NCI-H1417 (cell line): ENCODE measurements at regions not wholly inside any gene's neighbourhood (a gene's known extent, or its start where the extent isn't known, plus 50 kb on each side); places are given as distances from the start of the nearest gene placed in this dataset.
"Not testable (repeated sequence)": the region's sequence is repeated elsewhere in the genome, so short reads cannot be mapped to it uniquely, and the experiment has no call there.

Source experiments
- DNase-seq, 3 experiments: peaks; one replicate each; lab custom pipeline; 2025; lab: John Stamatoyannopoulos, UW

DNA sequence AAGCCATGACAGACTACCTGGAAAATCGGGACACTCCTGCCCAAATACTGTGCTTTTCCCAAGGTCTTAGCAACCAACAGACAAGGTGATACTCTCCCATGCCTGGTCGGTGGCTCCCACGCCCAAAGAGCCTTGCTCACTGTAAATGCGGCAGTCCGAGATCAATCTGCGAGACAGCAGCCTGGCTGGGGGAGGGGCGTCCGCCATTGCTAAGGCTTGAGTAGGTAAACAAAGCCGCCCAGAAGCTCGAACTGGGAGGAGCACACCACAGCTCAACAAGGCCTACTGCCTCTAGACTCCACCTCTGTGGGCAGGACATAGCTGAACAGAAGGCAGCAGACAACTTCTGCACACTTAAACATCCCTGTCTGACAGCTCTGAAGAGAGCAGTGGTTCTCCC, 272.1 kb upstream of the CCNG1 start:
- DNase-seq, result no peak

DNA sequence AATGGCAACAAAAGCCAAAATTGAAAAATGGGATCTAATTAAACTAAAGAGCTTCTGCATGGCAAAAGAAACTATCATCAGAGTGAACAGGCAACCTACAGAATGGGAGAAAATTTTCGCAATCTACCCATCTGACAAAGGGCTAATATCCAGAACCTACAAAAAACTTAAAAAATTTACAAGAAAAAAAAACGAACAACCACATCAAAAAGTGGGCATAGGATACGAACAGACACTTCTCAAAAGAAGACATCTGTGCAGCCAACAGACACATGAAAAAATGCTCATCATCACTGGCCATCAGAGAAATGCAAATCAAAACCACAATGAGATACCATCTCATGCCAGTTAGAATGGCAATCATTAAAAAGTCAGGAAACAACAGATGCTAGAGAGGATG, 267.2 kb upstream of the CCNG1 start:
- not testable (repeated sequence) for DNase-seq

DNA sequence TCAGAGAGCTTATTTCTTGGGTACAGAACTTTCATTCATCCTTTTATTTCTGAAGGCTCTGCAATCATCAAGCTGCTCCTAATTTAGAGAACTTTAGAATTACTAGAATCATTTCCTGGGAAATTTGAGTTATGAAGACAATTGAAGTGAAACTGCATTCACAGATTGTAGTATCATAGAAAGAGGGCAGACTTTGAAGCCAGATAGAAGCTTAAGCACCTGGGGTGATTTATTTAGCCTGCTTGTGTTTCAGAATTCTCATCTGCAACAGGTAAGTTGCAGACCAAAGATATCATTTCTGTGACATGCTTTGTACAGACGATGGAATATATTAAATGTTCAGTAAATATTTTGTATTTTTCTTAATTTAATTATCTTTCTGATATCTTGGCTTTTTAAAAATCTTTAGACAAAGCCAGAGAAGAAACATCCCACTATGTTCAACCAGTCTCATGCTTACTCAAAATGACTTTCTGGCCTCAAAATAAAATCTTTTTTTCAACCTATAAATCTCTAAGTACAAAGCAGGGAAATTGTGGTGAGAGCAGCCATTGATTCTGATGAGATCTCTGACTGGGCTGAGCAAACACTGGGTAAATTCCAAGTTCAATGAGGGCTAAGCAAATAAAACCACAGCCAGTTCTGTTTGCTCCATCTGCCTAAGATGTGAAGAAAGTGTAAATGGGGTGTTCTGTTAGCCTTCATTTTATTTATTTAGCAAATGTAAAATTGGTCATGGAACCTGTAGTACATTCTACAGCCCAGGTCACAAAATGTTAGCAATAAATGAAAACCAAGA, 264.7 kb upstream of the CCNG1 start:
- peak in 2 of 3 experiments; percentile 29 to 73 for DNase-seq

DNA sequence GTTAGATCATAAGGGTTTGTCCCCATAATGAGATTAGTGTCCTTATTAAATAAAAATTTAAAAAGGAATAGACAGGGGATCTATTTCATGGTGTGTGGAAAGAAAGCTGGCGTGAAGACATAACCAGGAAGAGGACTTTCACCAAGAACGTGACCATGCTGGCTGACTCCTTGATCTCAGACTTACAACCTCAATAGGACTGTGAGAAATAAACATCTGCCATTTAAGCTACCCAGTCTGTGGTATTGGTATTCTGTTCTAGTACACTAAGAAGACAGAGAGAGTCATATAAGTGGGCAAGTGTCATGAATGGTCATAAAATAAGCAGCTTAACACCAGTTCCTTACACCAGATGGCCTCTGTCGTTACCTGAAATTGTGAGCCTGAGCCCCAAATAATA, 259.4 kb upstream of the CCNG1 start:
- no peak for DNase-seq

DNA sequence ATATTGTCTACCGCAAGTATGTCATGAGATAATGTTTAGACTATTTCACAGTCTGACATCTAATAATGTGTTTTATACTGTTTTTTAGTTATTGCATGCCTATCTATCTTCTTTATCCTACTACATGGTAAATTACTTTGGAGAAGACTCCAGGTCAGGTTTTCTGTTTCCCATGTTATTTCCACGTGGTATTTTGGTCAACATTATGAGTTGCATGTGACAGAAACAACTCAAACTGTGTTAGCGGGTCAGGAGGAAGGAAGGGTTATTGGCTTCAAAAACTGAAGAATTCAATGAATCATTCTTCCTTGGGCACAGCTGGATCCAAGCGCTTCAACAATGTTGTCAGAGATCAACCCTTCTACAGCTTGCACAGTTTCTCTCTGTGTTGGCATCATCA, 252.1 kb upstream of the CCNG1 start:
- no peak for DNase-seq

DNA sequence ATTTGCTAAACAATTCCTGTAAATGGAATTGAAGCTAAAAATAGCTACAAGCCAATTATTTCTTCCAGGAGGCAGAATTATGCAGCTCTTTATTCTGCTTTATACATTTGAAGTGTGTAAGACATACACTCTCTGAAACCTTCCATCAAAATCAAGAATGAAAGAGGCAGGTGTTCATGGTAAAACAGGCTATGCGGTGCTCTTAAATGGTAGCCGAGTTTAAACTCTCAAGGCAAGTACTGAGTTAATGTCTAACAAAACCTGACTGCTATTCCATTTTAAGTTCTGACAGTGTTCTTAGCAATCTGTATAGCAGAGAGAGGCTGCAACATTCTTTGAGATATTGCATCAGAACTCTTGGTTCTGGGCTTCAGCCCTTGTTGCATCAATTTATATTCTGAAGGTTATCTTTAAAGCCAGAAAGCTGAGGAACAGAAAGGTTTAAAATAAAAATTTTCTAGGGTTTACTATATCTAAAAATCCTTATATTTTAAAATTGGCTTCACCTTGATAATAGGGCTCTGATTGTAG, 248.3 kb upstream of the CCNG1 start:
- DNase-seq, result peak in 1 of 3 experiments; percentile 20

DNA sequence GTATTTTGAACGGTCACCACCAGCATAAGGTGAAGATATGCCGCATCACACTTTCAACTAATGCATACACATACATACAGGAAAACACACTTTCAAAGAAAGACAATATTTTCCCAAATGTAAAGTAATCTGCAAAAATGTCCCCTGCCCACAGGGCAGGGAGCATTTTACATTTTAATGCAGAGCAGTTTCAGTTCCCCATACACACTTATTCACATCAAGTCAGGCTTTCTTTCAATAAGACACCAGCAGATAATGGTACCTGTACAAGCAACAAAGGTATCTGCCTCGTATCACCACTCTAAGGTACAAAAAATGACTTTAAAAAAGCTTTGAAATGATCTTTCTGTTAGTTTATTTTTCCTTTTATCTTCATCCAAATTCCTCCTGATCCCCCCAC, 247.1 kb upstream of the CCNG1 start:
- DNase-seq, result no peak

DNA sequence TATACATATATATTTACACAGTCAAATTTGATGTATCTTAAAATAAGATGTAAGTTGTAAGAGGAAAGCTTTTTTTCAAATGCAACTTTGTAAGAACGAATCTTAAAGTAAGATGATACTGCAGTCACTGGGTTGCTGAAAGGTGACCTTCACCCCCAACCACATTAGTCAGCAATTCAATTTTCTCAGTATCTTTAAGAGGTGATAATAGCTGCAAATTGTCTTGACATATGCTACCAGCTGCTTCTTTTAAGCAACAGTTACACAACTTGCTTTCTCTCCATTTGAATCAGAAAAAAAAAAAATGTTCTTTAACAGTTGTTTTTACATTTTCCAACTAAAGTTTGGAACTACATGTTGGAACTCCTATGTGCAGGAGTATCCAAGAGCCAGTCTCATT, 246.6 kb upstream of the CCNG1 start:
- DNase-seq, result no peak

DNA sequence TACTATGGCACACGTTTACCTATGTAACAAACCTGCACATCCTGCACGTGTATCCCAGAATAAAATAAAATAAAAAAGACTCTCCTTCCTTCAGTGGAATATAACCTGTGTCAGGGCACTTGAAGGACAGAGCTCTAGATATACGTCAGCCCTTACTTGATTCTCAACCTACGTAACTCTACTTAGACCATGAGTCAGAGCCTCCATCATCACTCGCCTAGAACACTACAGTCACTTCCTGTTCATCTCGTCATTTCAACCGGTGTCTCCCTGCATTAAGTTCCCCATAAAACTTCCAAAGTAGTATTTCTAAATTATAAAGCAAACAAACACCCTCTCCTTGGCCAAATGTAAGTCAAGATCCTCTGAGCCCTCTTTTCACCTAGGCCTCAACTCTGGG, 243.5 kb upstream of the CCNG1 start:
- DNase-seq, result no peak

DNA sequence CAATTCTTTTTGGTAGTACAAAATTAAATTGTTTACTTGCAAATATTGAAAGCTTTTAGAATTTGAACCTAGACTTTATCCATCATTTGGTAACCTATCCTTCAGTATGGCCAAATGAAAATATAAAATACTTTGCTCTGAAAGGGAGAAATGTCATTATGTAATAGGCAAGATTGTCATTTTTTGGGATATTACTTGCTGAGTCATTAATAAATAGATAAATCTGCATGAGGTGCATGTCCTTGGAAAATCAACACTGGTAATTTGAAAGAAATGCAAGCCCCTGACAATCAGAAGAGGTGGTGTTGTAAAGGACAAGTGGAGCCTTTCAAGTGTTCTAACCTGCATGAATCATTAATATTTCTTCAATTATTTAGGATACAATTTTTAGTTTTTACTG, 231.8 kb upstream of the CCNG1 start:
- no peak for DNase-seq

DNA sequence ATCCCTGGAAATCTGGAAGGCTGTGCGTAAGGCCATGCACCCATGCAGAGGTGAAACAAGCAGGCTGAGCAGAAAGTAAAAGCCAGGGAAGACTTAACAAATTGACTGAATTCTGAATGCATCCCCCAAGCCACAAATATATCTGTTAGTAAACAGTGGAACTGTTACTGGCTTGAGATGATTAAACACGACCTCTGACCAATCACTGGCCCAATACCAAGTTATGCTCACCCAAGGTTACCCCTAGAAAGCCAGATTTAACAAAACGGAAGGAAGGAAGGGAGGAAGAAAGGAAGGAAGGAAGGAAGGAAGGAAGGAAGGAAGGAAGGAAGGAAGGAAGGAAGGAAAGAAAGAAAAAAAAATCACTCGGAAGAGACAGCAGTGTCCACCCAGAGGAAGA, 215.8 kb upstream of the CCNG1 start:
- DNase-seq, result no peak

DNA sequence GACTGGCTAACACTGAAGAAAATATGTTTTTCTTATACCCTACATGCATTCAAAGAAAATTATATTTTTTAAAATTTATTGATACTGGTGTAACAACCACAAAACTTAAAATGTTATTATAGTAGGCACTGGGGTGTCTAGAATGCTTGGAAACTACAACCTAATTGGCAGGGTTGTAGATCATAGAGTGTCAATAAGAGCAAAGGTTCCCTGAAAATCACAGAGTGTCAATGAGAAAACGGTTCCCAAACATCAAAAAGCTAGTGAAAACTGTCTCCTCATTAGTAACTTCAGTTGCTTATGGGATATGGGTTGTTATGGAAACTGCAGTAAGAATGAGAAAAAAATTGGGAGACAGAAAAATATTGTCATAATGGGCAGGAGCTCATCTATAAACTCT, 214.4 kb upstream of the CCNG1 start:
- no peak for DNase-seq

DNA sequence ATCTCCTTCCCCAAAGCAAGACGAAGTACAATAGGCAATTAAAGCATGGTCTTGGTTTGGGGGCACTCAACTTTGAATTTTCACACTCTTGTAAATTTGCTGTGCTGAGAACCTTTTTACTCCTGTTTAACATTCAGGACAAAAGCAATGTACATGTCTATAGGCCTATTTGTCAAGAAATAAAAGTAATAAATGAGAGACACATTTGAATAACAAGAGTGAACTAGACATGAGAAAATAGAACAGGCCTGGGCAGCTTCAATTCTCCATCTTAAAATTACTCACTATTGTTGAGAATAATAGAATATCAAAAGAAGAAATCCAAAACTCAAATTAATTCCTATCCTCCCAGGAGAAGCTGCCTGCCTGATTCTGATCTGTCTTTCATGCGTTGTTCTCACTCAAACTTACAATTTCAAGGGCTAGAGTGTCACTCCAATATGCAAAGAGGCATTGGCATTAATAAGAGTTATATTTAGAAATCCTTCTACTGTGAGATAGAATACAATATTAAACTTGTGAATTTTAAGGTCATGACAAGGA, 192.9 kb upstream of the CCNG1 start:
- no peak for DNase-seq

DNA sequence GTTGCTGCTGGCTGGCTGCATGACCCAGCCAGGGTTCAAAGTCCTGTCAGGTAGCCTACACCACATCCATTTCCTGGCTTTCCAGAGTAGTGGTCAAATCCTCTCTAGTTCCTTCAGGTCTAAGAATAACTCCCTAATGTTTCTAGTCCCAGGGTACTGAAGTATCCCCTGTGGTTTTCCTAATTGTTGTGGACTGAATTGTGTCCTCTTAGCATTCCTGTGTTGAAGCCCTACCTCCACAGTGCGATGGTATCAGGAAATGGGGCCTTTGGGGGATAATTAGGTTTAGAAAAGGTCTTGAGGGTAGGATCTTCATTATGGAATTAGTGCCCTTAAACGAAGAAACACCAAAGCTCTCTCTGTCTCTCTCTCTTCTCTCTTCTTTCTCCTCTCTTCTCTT, 191.8 kb upstream of the CCNG1 start:
- DNase-seq, result no peak

DNA sequence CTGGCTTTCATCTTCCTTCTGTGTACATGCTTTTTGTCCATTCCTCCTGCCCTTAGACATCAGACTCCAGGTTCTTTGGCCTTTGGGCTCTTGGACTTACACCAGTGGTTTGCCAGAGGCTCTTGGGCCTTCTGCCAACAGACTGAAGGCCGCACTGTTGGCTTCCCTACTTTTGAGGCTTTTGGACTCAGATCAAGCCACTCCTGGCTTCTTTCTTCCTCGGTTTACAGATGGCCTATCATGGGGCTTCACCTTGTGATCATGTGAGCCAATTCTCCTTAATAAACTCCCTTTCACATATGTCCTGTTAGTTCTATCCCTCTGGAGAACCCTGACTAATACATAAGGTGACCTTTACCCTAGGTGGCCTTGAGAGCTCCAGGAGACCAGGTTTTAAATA, 189.1 kb upstream of the CCNG1 start:
- DNase-seq, result no peak

DNA sequence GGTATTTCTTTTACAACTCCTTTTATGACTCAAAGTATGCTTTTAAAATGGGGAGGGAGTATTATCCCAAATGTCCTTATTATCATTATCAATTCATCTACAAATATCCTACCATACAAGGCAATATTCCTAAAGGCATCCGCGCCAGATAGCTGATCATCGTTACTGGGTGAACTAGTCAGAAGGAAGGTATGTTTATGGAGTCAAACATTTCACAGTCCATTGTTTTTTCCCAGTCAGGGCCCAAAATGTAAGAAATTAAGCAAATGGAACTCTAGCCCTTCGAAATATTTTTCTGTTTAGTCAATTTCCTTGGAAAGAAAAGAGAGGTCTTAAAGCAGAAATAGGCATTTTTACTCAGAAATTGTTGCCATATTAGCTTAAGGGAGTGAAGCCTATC, 188.5 kb upstream of the CCNG1 start:
- DNase-seq, result no peak

DNA sequence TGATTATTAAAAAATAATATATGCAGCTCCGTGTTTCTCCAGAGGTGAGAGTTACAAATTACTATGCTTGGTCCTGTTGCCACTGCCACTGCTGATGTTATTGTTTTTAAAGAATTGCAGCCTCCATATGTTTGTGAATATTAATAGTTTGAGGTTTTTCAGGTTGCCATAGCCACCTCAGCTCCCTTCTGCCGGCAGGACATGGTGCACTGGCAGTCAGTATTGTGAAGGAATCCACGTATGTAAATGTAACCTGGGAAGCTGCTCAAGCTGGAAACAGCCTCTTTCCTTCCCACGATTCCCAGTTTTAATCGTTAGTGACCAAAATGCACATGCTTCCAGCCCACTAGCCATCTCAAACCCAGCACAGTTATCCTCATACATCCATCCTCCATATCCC, 184.4 kb upstream of the CCNG1 start:
- no peak for DNase-seq

DNA sequence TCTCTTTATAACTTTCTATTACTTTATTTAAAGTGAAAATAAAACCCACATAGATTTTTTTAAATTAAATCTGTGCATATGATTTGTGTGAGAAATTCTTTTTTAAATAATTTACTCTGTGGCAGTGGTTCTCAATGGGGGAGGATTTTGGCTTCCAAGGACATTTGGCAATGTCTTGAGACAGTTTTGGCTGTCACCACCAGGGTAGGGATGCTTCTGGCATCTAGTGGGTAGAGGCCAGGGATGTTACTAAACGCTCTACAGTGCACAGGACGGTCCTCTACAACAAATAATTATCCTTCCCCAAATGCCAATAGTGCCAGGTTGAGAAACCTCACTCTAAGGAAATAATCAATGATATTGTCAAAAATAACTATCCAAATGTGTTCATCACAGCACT, 177.9 kb upstream of the CCNG1 start:
- no peak for DNase-seq

DNA sequence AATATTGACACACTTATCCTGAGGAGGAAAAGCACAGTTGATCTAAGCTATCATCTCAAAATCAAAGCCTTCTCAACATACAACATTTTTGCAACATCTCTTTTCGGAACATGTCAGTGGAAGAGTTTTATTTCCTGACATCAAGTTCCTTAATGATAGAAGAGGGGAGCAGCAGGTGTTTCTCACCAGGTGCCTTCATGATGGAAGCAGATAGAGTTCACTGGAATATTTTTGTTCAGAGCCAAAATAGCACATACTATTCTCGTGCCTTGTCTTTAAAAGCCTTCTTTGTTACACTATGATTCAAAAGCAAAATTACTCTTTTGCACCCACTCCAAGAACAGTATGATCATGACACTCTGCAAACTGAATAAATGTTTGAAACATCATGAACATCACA, 176.9 kb upstream of the CCNG1 start:
- no peak for DNase-seq

DNA sequence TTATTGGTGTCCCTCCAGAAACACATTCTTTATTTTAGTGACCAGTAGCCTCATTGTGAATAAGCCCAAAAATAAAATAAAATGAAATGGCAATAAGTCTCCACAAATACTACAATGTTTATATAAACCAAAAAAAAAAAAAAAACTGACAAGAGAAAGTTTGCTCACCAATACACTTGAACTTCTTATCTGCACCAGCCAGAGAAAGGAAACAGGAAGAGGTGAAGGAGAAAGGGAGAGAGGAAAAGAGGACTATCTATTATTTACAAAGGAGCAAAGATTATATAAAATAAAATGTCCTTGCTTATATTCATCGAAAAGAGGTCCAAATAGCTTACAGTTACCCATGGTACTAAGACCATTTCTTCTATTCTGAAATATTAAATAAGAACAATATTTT, 176.4 kb upstream of the CCNG1 start:
- no peak for DNase-seq

DNA sequence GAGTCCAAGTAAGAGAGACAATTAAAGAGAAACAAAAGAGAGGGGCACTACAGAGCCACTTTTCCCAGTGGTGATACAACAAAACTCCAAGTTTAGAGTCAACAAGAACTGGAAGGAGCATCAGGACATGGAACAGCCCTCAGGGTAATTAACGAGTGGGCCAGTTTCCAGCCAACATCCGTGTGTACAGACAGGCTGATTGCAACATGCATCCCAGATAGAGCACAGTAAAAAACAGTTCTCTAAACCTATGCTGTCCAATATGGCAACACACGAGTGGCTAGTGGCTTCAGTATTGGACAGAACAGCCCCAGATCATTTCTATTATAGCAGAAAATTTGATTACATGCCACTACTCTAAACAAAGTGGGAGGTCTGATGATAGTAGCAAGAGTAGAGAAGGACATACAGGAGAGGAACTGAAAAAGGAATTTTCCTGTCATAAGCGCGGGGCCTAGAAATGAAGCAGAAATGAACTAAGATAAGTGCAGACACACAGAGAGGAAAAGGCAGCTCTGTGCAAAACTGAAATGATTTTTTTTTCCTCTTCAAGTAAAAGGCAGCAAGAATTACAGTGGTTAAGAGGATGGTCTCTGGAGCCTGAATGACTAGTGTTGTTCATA, 175.6 kb upstream of the CCNG1 start:
- DNase-seq, result no peak

DNA sequence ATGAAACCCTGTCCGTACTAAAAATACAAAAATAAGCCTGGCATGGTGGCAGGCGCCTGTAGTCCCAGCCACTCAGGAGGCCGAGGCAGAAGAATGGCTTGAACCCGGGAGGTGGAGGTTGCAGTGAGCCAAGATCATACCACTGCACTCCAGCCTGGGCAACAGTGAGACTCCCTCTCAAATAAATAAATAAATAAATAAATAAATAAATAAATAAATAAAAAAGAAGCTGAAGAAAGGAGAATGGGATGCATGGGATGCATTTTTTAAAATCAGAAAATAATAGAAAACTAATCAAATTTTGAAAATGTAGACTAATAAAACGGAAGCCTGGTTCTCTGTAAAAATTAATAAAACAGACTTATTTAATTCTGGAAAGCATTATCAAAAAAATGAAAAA, 171.1 kb upstream of the CCNG1 start:
- not testable (repeated sequence) for DNase-seq

DNA sequence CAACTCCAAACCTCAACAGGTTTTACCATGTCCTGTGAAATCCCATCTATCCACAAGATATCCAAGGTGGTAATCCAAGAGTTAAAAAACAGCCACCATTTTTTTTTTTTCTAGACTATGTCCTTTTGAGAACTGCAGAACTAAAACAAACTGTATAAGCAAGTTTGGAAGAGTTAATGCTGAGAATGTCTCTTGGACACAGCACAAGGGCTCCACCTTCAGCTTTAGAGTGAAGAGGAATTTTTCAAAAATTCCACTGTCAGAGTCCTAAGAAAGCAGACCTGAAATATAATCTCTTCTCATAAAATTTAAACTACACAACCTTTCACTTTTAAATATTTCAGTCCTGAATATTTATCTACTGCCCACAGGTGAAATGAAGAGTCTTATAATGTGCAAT, 167.8 kb upstream of the CCNG1 start:
- peak in 1 of 3 experiments; percentile 17 for DNase-seq
